GM19328 (cell line): ENCODE measurements at regions not wholly inside any gene's neighbourhood (a gene's known extent, or its start where the extent isn't known, plus 50 kb on each side); places are given as distances from the start of the nearest gene placed in this dataset.

Experiments used
- ATAC-seq: cut with Tn5 transposase; IDR thresholded peaks from one replicate; pipeline ENCODE4 v1.9.1; 2021; ENCODE audit warnings: mild to moderate bottlenecking, moderate library complexity; ENCODE audit not compliant: unreplicated experiment

- ATAC-seq, result no peak
These were observed 413.4 kb downstream of the SOX9 start for GRCh38 chr17:72534265-72534664.

- ATAC-seq, result no peak
These were observed 414.0 kb downstream of the SOX9 start for GRCh38 chr17:72534776-72535175.

GRCh38 chr17:72535346-72535745 is 414.5 kb downstream of the SOX9 start:
- ATAC-seq, result no peak

- ATAC-seq, result no peak
These were observed 415.0 kb downstream of the SOX9 start for GRCh38 chr17:72535779-72536178.

GRCh38 chr17:72536788-72537187 is 416.0 kb downstream of the SOX9 start:
- ATAC-seq, result no peak

- no peak for ATAC-seq
These were observed 417.6 kb downstream of the SOX9 start for GRCh38 chr17:72538443-72538842.

- ATAC-seq, result no peak
These were observed 418.1 kb downstream of the SOX9 start for GRCh38 chr17:72538901-72539352.

GRCh38 chr17:72539981-72540897 is 419.4 kb downstream of the SOX9 start:
- ATAC-seq, result peak; percentile 68

- ATAC-seq, result no peak
These were observed 421.5 kb downstream of the SOX9 start for GRCh38 chr17:72542317-72542716.

GRCh38 chr17:72545766-72546165 is 424.9 kb downstream of the SOX9 start:
- ATAC-seq, result no peak

GRCh38 chr17:72553051-72553755 is 432.4 kb downstream of the SOX9 start:
- no peak for ATAC-seq

GRCh38 chr17:72554508-72554907 is 433.7 kb downstream of the SOX9 start:
- ATAC-seq, result no peak

GRCh38 chr17:72555052-72555451 is 434.2 kb downstream of the SOX9 start:
- ATAC-seq, result no peak

GRCh38 chr17:72556944-72557826 is 436.4 kb downstream of the SOX9 start:
- ATAC-seq, result no peak

- ATAC-seq, result no peak
These were observed 438.2 kb downstream of the SOX9 start for GRCh38 chr17:72558971-72559476.

- peak; percentile 65 for ATAC-seq
These were observed 439.8 kb downstream of the SOX9 start for GRCh38 chr17:72560303-72561247.

- ATAC-seq, result no peak
These were observed 440.4 kb downstream of the SOX9 start for GRCh38 chr17:72561266-72561665.

- ATAC-seq, result no peak
These were observed 440.9 kb downstream of the SOX9 start for GRCh38 chr17:72561680-72562079.

- ATAC-seq, result no peak
These were observed 441.9 kb downstream of the SOX9 start for GRCh38 chr17:72562615-72563188.
